AG04449 (cell line): ENCODE measurements at regions not wholly inside any gene's neighbourhood (a gene's known extent, or its start where the extent isn't known, plus 50 kb on each side); places are given as distances from the start of the nearest gene placed in this dataset.

Source experiments
- CTCF ChIA-PET: fragments of 350-600 bp; formaldehyde crosslinking; extraction: SDS; loops from one replicate; lab custom pipeline; 2021; ENCODE audit warnings: antibody characterized with exemption; lab: Yijun Ruan, JAX
- POLR2A ChIA-PET: fragments of 400-600, 350-600 bp; formaldehyde crosslinking; extraction: SDS; loops from one replicate; lab custom pipeline; 2020; ENCODE audit warnings: antibody characterized with exemption, inconsistent platforms; lab: Yijun Ruan, JAX
- DNase-seq: peaks from one replicate; pipeline ENCODE4 v3.0.0-alpha.2; 2010; ENCODE audit warnings: low read depth, low spot score
- H3K4me3 ChIP-seq: 2 replicates; pipeline ENCODE4 v1.5.1; 2011; ENCODE audit warnings: low read depth, mild to moderate bottlenecking, control low read depth, low read length
- CTCF ChIP-seq: IDR thresholded peaks from one replicate; pipeline ENCODE4 v1.5.1; 2011; ENCODE audit warnings: mild to moderate bottlenecking, moderate library complexity, low read length, control low read depth, inconsistent platforms; ENCODE audit not compliant: insufficient read depth; ENCODE audit errors: missing control alignments

GRCh38 chr2:100683231-100683630 is 120.4 kb downstream of the PDCL3 start:
- POLR2A ChIA-PET, result no interaction called here
- no peak for DNase-seq
- no peak for TF ChIP-seq CTCF
- CTCF ChIA-PET, result no interaction called here
- no peak overlapping the region for H3K4me3 ChIP-seq

- POLR2A ChIA-PET, result no interaction called here
- CTCF ChIA-PET, result interaction anchor here (1.9 kb wide), 1 partner anchor 38 kb away, joined by 6 read pairs; no protein-coding TSS in a partner anchor
- no peak for TF ChIP-seq CTCF
- no peak for DNase-seq
- no peak overlapping the region for H3K4me3 ChIP-seq
Measured at GRCh38 chr2:100691846-100692245, 128.1 kb upstream of the NPAS2 start.

GRCh38 chr2:100692381-100692780 is 127.6 kb upstream of the NPAS2 start:
- CTCF ChIA-PET, result interaction anchor here (1.9 kb wide), 1 partner anchor 38 kb away, joined by 6 read pairs; no protein-coding TSS in a partner anchor
- POLR2A ChIA-PET, result no interaction called here
- H3K4me3 ChIP-seq, result no peak overlapping the region
- TF ChIP-seq CTCF, result no peak
- DNase-seq, result no peak

- DNase-seq, result no peak
- ChIA-PET CTCF (no interaction called here), POLR2A (no interaction called here)
- TF ChIP-seq CTCF, result no peak
- H3K4me3 ChIP-seq, result no peak overlapping the region
Measured at GRCh38 chr2:100692906-100693305, 127.0 kb upstream of the NPAS2 start.

- DNase-seq, result no peak
- ChIA-PET POLR2A (no interaction called here), CTCF (no interaction called here)
- TF ChIP-seq CTCF, result no peak
- H3K4me3 ChIP-seq, result no peak overlapping the region
Measured at GRCh38 chr2:100699131-100699530, 120.8 kb upstream of the NPAS2 start.

- no peak overlapping the region for H3K4me3 ChIP-seq
- no peak for TF ChIP-seq CTCF
- ChIA-PET CTCF (interaction anchor here (0.6 kb wide), 1 partner anchor 80 kb away, joined by 3 read pairs; no protein-coding TSS in a partner anchor), POLR2A (no interaction called here)
- no peak for DNase-seq
Measured at GRCh38 chr2:100702438-100703109, 117.4 kb upstream of the NPAS2 start.
